A549 (cell line): ENCODE measurements at regions not wholly inside any gene's neighbourhood (a gene's known extent, or its start where the extent isn't known, plus 50 kb on each side); places are given as distances from the start of the nearest gene placed in this dataset.

Source experiments
- ATAC-seq, 2 experiments: fragments of 200-7000 bp in 1 of 2; fragments of >200 bp in 1 of 2; cut with Nextera tagmentation in 1 of 2; cut with Tn5 transposase in 1 of 2; 3 replicates each; pipeline versions ENCODE4 v1.8.0 to v1.9.1; 2018 to 2020; ENCODE audit warnings: mild to moderate bottlenecking in 1 of 2, moderate library complexity in 1 of 2
- CTCF ChIA-PET: fragments of 300-600 bp; sonication (Branson Sonifier 250); formaldehyde crosslinking; extraction: SDS; loops from one replicate; lab custom pipeline; 2021; ENCODE audit warnings: antibody characterized with exemption, inconsistent platforms; lab: Yijun Ruan, JAX
- POLR2A ChIA-PET: fragments of 350-600 bp; formaldehyde crosslinking; extraction: SDS; loops from one replicate; lab custom pipeline; 2021; ENCODE audit warnings: antibody characterized with exemption, inconsistent platforms; lab: Yijun Ruan, JAX
- DNase-seq, 2 experiments: peaks; one replicate each; pipeline versions ENCODE4 v3.0.0 to v3.0.0-alpha.2; 2011 to 2016; ENCODE audit warnings: low read depth in 1 of 2, low spot score in 1 of 2
- FAIRE-seq: peaks from 2 replicates; lab custom pipeline; 2011; peaks lifted over from hg19 to GRCh38; lab: Jason Lieb, UNC
- H3K27ac ChIP-seq, 2 experiments: fragments of >200 bp; sonication (Bioruptor Twin); formaldehyde crosslinking; 3 replicates each; pipeline ENCODE4 v1.5.1; 2016 to 2017
- H3K4me1 ChIP-seq: fragments of >200 bp; sonication (Bioruptor Twin); formaldehyde crosslinking; 3 replicates; pipeline ENCODE4 v1.6.1; 2016
- H3K4me2 ChIP-seq: fragments of >200 bp; sonication (Bioruptor Twin); formaldehyde crosslinking; 3 replicates; pipeline ENCODE4 v1.6.1; 2016
- H3K4me3 ChIP-seq: fragments of >200 bp; sonication (Bioruptor Twin); formaldehyde crosslinking; 3 replicates; pipeline ENCODE4 v1.5.1; 2016
- H3K9me3 ChIP-seq: fragments of >200 bp; sonication (Bioruptor Twin); formaldehyde crosslinking; 3 replicates; pipeline ENCODE4 v1.6.1; 2016
- BHLHE40 ChIP-seq: IDR thresholded peaks from 2 replicates; pipeline ENCODE4 v1.6.1; 2012; ENCODE audit warnings: low read depth, low read length, inconsistent platforms
- CEBPB ChIP-seq, 2 experiments: fragments of >200 bp in 1 of 2; sonication (Bioruptor Twin) in 1 of 2; formaldehyde crosslinking in 1 of 2; IDR thresholded peaks; 2 replicates each; pipeline ENCODE4 v1.6.1; 2012 to 2016
- CHD2 ChIP-seq: fragments of 150-350 bp; IDR thresholded peaks from 2 replicates; pipeline ENCODE4 v1.6.1; 2014; ENCODE audit warnings: low read length; ENCODE audit not compliant: partially characterized antibody
- E2F6 ChIP-seq: IDR thresholded peaks from 2 replicates; pipeline ENCODE4 v1.6.1; 2012; ENCODE audit warnings: low read depth, borderline replicate concordance
- EHF ChIP-seq: fragments of 250-450 bp; sonication (Bioruptor Pico); IDR thresholded peaks from 2 replicates; pipeline ENCODE4 v1.5.0; 2020; ENCODE audit warnings: mild to moderate bottlenecking
- FOSL2 ChIP-seq, 2 experiments: fragments of 450-650 bp in 1 of 2; fragments of >200 bp in 1 of 2; sonication (Bioruptor Twin) in 1 of 2; formaldehyde crosslinking; IDR thresholded peaks; 2 replicates each; pipeline versions ENCODE4 v1.5.0 to v1.6.1; 2016 to 2020; ENCODE audit warnings: mild to moderate bottlenecking in 1 of 2, moderate library complexity in 1 of 2
- HDAC2 ChIP-seq: fragments of 200-600 bp; sonication (generic); IDR thresholded peaks from 2 replicates; pipeline ENCODE4 v1.6.1; 2016
- HES2 ChIP-seq: fragments of >200 bp; sonication (Bioruptor Twin); formaldehyde crosslinking; IDR thresholded peaks from 2 replicates; pipeline ENCODE4 v1.6.1; 2016
- HOXB5 ChIP-seq: fragments of 250-450 bp; sonication (Bioruptor Pico); IDR thresholded peaks from 2 replicates; pipeline ENCODE4 v1.5.0; 2020; ENCODE audit warnings: mild to moderate bottlenecking, moderate library complexity
- KDM5A ChIP-seq: fragments of 200-600 bp; sonication (generic); IDR thresholded peaks from 2 replicates; pipeline ENCODE4 v1.6.1; 2016; ENCODE audit warnings: antibody characterized with exemption, mild to moderate bottlenecking
- MAZ ChIP-seq: fragments of 150-350 bp; IDR thresholded peaks from 2 replicates; pipeline ENCODE4 v1.6.1; 2014; ENCODE audit warnings: antibody characterized with exemption, low read depth, low read length, borderline replicate concordance
- NR3C1 ChIP-seq: fragments of >200 bp; sonication (Bioruptor Twin); formaldehyde crosslinking; IDR thresholded peaks from 3 replicates; pipeline ENCODE4 v1.6.1; 2017
- PBX3 ChIP-seq: IDR thresholded peaks from 2 replicates; pipeline ENCODE4 v1.6.1; 2012
- RAD21 ChIP-seq, 2 experiments: fragments of >200 bp in 1 of 2; sonication (Bioruptor Twin) in 1 of 2; formaldehyde crosslinking in 1 of 2; IDR thresholded peaks in 1 of 2; conservative IDR thresholded peaks in 1 of 2; 2 replicates in 1 of 2; 3 replicates in 1 of 2; pipeline ENCODE4 v1.6.1; 2012 to 2018; ENCODE audit warnings: inconsistent platforms in 1 of 2
- REST ChIP-seq: fragments of 200-600 bp; sonication (generic); IDR thresholded peaks from 2 replicates; pipeline ENCODE4 v1.6.1; 2016; ENCODE audit warnings: antibody characterized with exemption, mild to moderate bottlenecking, moderate library complexity
- RFX5 ChIP-seq: fragments of 450-650 bp; IDR thresholded peaks from 2 replicates; pipeline ENCODE4 v1.7.1; 2014; ENCODE audit warnings: antibody characterized with exemption, mild to moderate bottlenecking, moderate library complexity
- RNF2 ChIP-seq: fragments of 200-600 bp; sonication (generic); IDR thresholded peaks from 2 replicates; pipeline ENCODE4 v1.6.1; 2016; ENCODE audit warnings: low read depth, mild to moderate bottlenecking, antibody characterized with exemption, moderate library complexity, borderline replicate concordance
- TFCP2L1 ChIP-seq: fragments of 250-450 bp; sonication (Bioruptor Pico); IDR thresholded peaks from 2 replicates; pipeline ENCODE4 v1.5.0; 2021; ENCODE audit warnings: mild to moderate bottlenecking
- TP53 ChIP-seq: fragments of 250-450 bp; sonication (Bioruptor Pico); IDR thresholded peaks from 2 replicates; pipeline ENCODE4 v1.5.0; 2021; ENCODE audit warnings: mild to moderate bottlenecking, moderate library complexity
- USF2 ChIP-seq: fragments of 450-650 bp; IDR thresholded peaks from 2 replicates; pipeline ENCODE4 v1.6.1; 2014; ENCODE audit warnings: antibody characterized with exemption
- ZSCAN20 ChIP-seq: fragments of 250-450 bp; sonication (Bioruptor Pico); IDR thresholded peaks from 2 replicates; pipeline ENCODE4 v1.8.0; 2022; ENCODE audit warnings: mild to moderate bottlenecking, moderate library complexity
- WGBS: methylation state at CpG from one replicate; pipeline ENCODE4 v1.1.6; 2017; ENCODE audit errors: missing lambda C conversion rate; 5-methylcytosine and 5-hydroxymethylcytosine counted together

GRCh38 chr5:130777794-130778193 lies 387.3 kb downstream of the HINT1 start:
- no peaks in the 10 kb centered on the region for H3K9me3 ChIP-seq
- no peak for DNase-seq
- TF ChIP-seq TP53 (CRISPR knock-in tag) (no peak), HES2 (no peak), HDAC2 (no peak), RAD21 (conservative IDR thresholded peaks at IDR 0.05 in 1 of 2, IDR thresholded peaks at IDR 0.05 in 1 of 2) (no peak), PBX3 (no peak), TFCP2L1 (CRISPR knock-in tag) (no peak), NR3C1 (no peak), ZSCAN20 (CRISPR knock-in tag) (no peak), CEBPB (IDR thresholded peaks at IDR 0.05) (no peak), BHLHE40 (no peak), USF2 (no peak)

GRCh38 chr5:130773813-130774212 lies 391.2 kb downstream of the HINT1 start:
- DNase-seq (peak; percentile 15 to 55), FAIRE-seq (no peak), ATAC-seq (peak; percentile 64 to 71; a peak in 4 of 6 replicates)
- ChIA-PET CTCF (no interaction called here), POLR2A (no interaction called here)
- WGBS: 34% methylated on average over 3 of the region's 3 CpGs
- no peaks in the 10 kb centered on the region for H3K9me3 ChIP-seq
- no peak overlapping the region for H3K4me2 ChIP-seq
- no peak overlapping the region for H3K27ac ChIP-seq
- no peak for TF ChIP-seq EHF (CRISPR knock-in tag)
- no peak for TF ChIP-seq REST
- no peak for TF ChIP-seq RNF2
- TF ChIP-seq NR3C1: no peak
- no peak for TF ChIP-seq BHLHE40
- TF ChIP-seq RFX5: no peak
- no peak overlapping the region for H3K4me3 ChIP-seq
- no peaks in the 10 kb centered on the region for H3K4me1 ChIP-seq

More at GRCh38 chr5:130777794-130778193, 387.3 kb downstream of the HINT1 start:
- ATAC-seq (no peak), FAIRE-seq (no peak)
- Histone ChIP-seq H3K4me1 (no peaks in the 10 kb centered on the region), H3K4me2 (no peak overlapping the region), H3K4me3 (no peak overlapping the region), H3K27ac (no peak overlapping the region)
- ChIA-PET CTCF (no interaction called here), POLR2A (no interaction called here)

GRCh38 chr5:130762031-130762430 lies 403.0 kb downstream of the HINT1 start:
- DNase-seq: no peak
- CTCF ChIA-PET: no interaction called here
- no peak overlapping the region for H3K4me2 ChIP-seq
- TF ChIP-seq MAZ (no peak), CHD2 (no peak), PBX3 (no peak), HDAC2 (no peak), KDM5A (no peak), E2F6 (no peak), HOXB5 (CRISPR knock-in tag) (no peak), FOSL2 (IDR thresholded peaks at IDR 0.05) (no peak), FOSL2 (CRISPR knock-in tag; IDR thresholded peaks at IDR 0.05) (no peak)
- no peak overlapping the region for H3K27ac ChIP-seq
- ATAC-seq: no peak
- FAIRE-seq: no peak
- H3K4me1 ChIP-seq: no peaks in the 10 kb centered on the region
- POLR2A ChIA-PET: no interaction called here
- no peak overlapping the region for H3K4me3 ChIP-seq
- WGBS: 13% methylated on average over 1 of the region's 1 CpG
- 0 out of 3 replicates have a peak, but pooled peaks cover 3% of the 10 kb centered on the region for H3K9me3 ChIP-seq
